EL (cell line): ENCODE measurements at regions not wholly inside any gene's neighbourhood (a gene's known extent, or its start where the extent isn't known, plus 50 kb on each side); places are given as distances from the start of the nearest gene placed in this dataset.
"Not testable (repeated sequence)": the region's sequence is repeated elsewhere in the genome, so short reads cannot be mapped to it uniquely, and the experiment has no call there.

ENCODE experiments used
- DNase-seq: peaks from one replicate; pipeline ENCODE4 v3.0.0-alpha.2; 2016

GRCh38 chr14:50020799-50021198, 95.6 kb downstream of the VCPKMT start:
- DNase-seq = no peak

GRCh38 chr14:50021261-50022031, 94.9 kb downstream of the VCPKMT start:
- no peak for DNase-seq

- DNase-seq = no peak
Observed at GRCh38 chr14:50022661-50023060, 93.7 kb downstream of the VCPKMT start.

- peak; percentile 82 for DNase-seq
Observed at GRCh38 chr14:50023671-50024490, 92.5 kb downstream of the VCPKMT start.

GRCh38 chr14:50025073-50025472, 91.3 kb downstream of the VCPKMT start:
- DNase-seq = no peak

GRCh38 chr14:50025776-50026175, 90.6 kb downstream of the VCPKMT start:
- DNase-seq = no peak

GRCh38 chr14:50026396-50026795, 90.0 kb downstream of the VCPKMT start:
- no peak for DNase-seq

- no peak for DNase-seq
Observed at GRCh38 chr14:50027816-50028215, 88.6 kb downstream of the VCPKMT start.

- DNase-seq = no peak
Observed at GRCh38 chr14:50028458-50028857, 87.9 kb downstream of the VCPKMT start.

GRCh38 chr14:50030036-50030435, 86.3 kb downstream of the VCPKMT start:
- DNase-seq = no peak

- DNase-seq = not testable (repeated sequence)
Observed at GRCh38 chr14:50030911-50031310, 85.5 kb downstream of the VCPKMT start.

GRCh38 chr14:50031602-50032313, 84.6 kb downstream of the VCPKMT start:
- peak; percentile 54 for DNase-seq

GRCh38 chr14:50032462-50033167, 83.8 kb downstream of the VCPKMT start:
- not testable (repeated sequence) for DNase-seq

GRCh38 chr14:50035214-50035613, 81.2 kb downstream of the VCPKMT start:
- no peak for DNase-seq

GRCh38 chr14:50036211-50036610, 80.2 kb downstream of the VCPKMT start:
- no peak for DNase-seq

- DNase-seq = no peak
Observed at GRCh38 chr14:50036637-50037036, 79.7 kb downstream of the VCPKMT start.

GRCh38 chr14:50037240-50037639, 79.1 kb downstream of the VCPKMT start:
- no peak for DNase-seq

GRCh38 chr14:50037852-50038251, 78.5 kb downstream of the VCPKMT start:
- no peak for DNase-seq

- peak; percentile 99 for DNase-seq
Observed at GRCh38 chr14:50038398-50039119, 77.8 kb downstream of the VCPKMT start.

GRCh38 chr14:50039120-50039517, 77.3 kb downstream of the VCPKMT start:
- DNase-seq = no peak

- DNase-seq = peak; percentile 52
Observed at GRCh38 chr14:50039734-50040400, 76.5 kb downstream of the VCPKMT start.

- DNase-seq = peak; percentile 86
Observed at GRCh38 chr14:50040401-50040775, 76.0 kb downstream of the VCPKMT start.
